ENCODE measurements at regions not wholly inside any gene's neighbourhood (a gene's known extent, or its start where the extent isn't known, plus 50 kb on each side); places are given as distances from the start of the nearest gene placed in this dataset.
"Not testable (repeated sequence)": the region's sequence is repeated elsewhere in the genome, so short reads cannot be mapped to it uniquely, and the experiment has no call there.

DNA sequence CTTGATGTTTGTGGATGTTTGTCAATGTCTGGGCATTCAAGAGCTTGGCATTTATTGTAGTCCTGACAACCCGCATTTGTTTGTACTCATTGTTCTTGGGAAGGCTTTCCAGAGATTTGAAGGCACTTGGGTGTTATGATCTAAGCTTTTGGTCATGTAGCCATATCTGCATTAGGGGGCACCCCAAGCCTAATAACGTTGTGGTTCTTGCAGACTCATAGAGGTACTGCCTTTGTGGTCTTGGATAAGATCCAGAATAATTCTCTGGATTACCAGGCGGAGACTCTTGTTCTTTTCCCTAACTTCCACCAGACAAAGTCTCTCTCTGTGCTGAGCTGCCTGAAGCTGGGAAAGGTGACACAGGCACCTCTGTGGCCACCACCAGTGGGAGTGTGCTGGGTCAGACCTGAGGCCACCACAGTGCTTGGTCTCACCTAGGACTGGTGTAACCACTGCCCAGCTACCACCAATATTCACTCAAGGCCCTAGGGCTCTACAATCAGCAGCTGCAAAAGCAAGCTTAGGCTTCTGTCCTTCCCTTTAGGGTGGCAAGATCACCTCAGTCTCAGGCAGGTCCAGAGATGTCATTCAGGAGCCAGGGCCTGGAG, 144.4 kb upstream of the TAS2R1 start:
- DNase-seq (ENCODE audit: insufficient read length, low spot score) (no peak), FAIRE-seq (no peak)
- TF ChIP-seq, protein P1, sequence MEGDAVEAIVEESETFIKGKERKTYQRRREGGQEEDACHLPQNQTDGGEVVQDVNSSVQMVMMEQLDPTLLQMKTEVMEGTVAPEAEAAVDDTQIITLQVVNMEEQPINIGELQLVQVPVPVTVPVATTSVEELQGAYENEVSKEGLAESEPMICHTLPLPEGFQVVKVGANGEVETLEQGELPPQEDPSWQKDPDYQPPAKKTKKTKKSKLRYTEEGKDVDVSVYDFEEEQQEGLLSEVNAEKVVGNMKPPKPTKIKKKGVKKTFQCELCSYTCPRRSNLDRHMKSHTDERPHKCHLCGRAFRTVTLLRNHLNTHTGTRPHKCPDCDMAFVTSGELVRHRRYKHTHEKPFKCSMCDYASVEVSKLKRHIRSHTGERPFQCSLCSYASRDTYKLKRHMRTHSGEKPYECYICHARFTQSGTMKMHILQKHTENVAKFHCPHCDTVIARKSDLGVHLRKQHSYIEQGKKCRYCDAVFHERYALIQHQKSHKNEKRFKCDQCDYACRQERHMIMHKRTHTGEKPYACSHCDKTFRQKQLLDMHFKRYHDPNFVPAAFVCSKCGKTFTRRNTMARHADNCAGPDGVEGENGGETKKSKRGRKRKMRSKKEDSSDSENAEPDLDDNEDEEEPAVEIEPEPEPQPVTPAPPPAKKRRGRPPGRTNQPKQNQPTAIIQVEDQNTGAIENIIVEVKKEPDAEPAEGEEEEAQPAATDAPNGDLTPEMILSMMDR (IDR thresholded peaks at IDR 0.05; ENCODE audit: insufficient read depth, missing control alignments): peak; percentile 3

- DNase-seq (ENCODE audit: insufficient read length, low spot score): no peak
- FAIRE-seq: no peak
- TF ChIP-seq, protein P1 (IDR thresholded peaks at IDR 0.05; ENCODE audit: insufficient read depth, missing control alignments): no peak
These were observed 140.9 kb upstream of the TAS2R1 start for GRCh38 chr5:9771079-9771478.

- no peak for DNase-seq (ENCODE audit: insufficient read length, low spot score)
- TF ChIP-seq, protein P1 (IDR thresholded peaks at IDR 0.05; ENCODE audit: insufficient read depth, missing control alignments): no peak
- no peak for FAIRE-seq
These were observed 136.4 kb upstream of the TAS2R1 start for GRCh38 chr5:9766581-9766980.

DNA sequence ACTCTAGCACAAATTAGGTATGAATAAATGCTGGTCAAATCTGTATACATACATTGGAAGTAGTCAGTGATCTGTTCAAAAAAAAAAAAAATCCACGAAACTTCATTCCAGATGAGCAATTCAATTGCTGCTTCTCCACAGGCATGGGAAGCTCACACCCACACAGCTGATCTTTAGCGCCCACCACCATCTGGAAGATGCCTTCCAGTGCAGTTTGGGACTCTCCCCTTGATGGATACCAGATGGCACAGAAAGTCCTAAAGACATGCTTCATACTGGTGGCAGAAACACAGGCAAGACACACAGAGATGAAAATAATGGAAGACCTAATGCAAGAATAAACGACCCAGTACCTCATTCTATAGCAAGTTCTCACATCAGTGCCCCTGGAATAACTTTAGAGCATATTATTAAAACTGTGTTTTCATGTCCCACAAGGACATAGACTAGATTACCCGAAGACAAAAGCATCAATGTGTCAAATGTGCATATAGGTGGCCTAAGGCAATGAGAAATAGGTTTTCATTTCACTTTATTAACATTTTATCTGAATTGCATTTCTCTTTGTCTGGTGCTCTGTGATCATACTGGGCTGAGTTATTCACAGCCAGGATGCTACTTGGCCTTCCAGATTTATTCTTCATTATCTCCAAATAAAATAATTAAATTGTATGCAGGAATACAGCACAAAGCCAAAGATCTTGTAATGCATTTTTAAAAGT, 135.4 kb upstream of the TAS2R1 start:
- FAIRE-seq (no peak), DNase-seq (ENCODE audit: insufficient read length, low spot score) (no peak)

GRCh38 chr5:9761706-9762105, 131.6 kb upstream of the TAS2R1 start:
- no peak for DNase-seq (ENCODE audit: insufficient read length, low spot score)
- TF ChIP-seq, protein P1 (IDR thresholded peaks at IDR 0.05; ENCODE audit: insufficient read depth, missing control alignments): no peak

More for the DNA sequence above, 135.4 kb upstream of the TAS2R1 start:
- TF ChIP-seq, protein P1 (IDR thresholded peaks at IDR 0.05; ENCODE audit: insufficient read depth, missing control alignments): no peak

DNA sequence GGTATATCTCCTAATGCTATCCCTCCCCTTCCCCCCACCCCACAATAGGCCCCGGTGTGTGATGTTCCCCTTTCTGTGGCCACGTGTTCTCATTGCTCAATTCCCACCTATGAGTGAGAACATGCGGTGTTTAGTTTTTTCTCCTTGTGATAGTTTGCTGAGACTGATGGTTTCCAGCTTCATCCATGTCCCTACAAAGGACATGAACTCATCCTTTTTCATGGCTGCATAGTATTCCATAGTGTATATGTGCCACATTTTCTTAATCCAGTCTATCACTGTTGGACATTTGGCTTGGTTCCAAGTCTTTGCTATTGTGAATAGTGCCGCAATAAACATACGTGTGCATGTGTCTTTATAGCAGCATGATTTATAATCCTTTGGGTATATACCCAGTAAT, 122.5 kb upstream of the TAS2R1 start:
- FAIRE-seq; DNase-seq (ENCODE audit: insufficient read length, low spot score): not testable (repeated sequence)

More at GRCh38 chr5:9761706-9762105, 131.6 kb upstream of the TAS2R1 start:
- FAIRE-seq: no peak

GRCh38 chr5:9743507-9743906, 113.4 kb upstream of the TAS2R1 start:
- FAIRE-seq: no peak
- DNase-seq (ENCODE audit: insufficient read length, low spot score): no peak
- TF ChIP-seq, protein P1 (IDR thresholded peaks at IDR 0.05; ENCODE audit: insufficient read depth, missing control alignments): no peak
